Activated CD4-positive, alpha-beta memory T cell treated with anti-CD3 and anti-CD28 coated beads, Interleukin-2, amount 10 ng/mL, durations not matched to agents 7 days and 5 days (primary cell): ENCODE measurements at regions not wholly inside any gene's neighbourhood (a gene's known extent, or its start where the extent isn't known, plus 50 kb on each side); places are given as distances from the start of the nearest gene placed in this dataset.

Experiments used
- CTCF ChIA-PET: fragments of 350-600 bp; sonication (Branson Sonifier 250); formaldehyde crosslinking; loops from one replicate; lab custom pipeline; 2021; ENCODE audit warnings: antibody characterized with exemption, inconsistent platforms; lab: Charles Lee
- POLR2A ChIA-PET: fragments of 350-600 bp; sonication (Branson Sonifier 250); formaldehyde crosslinking; loops from one replicate; lab custom pipeline; 2021; ENCODE audit warnings: antibody characterized with exemption; lab: Charles Lee
- DNase-seq: peaks from one replicate; pipeline ENCODE4 v3.0.0-alpha.2; 2020
- H3K27ac Mint-ChIP-seq: one replicate; pipeline ENCODE4 v1.8.0; 2021; ENCODE audit warnings: mild to moderate bottlenecking, mixed read lengths
- H3K27me3 Mint-ChIP-seq: one replicate; pipeline ENCODE4 v1.8.0; 2021; ENCODE audit warnings: mixed read lengths
- H3K36me3 Mint-ChIP-seq: one replicate; pipeline ENCODE4 v1.8.0; 2021; ENCODE audit warnings: low read depth, mixed read lengths
- H3K4me1 Mint-ChIP-seq: one replicate; pipeline ENCODE4 v1.8.0; 2021; ENCODE audit warnings: mixed read lengths
- H3K4me3 Mint-ChIP-seq: one replicate; pipeline ENCODE4 v1.8.0; 2021; ENCODE audit warnings: mild to moderate bottlenecking, mixed read lengths
- H3K9me3 Mint-ChIP-seq: one replicate; pipeline ENCODE4 v1.8.0; 2021; ENCODE audit warnings: mixed read lengths

DNA sequence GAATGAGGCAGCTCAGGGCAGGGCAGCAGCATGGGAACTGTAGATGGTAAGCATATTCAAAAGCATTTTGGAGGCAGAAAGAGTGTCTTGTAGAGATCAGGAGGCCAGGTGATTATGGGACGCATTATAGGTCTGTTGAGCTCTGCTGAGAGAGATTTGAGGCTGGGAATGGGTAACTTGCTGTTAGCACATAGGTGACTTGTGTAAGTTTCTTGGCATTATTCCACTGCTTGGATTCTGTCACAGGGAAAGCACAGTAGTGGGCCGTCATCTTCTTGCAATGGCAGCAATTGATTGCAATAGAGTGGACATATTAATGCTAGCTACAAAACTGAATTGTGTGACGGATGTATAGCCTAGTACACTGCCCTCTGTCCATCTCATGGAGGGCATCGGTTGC, 434.3 kb upstream of the IGFBP3 start:
- CTCF ChIA-PET, result interaction anchor here (0.9 kb wide), 1 partner anchor 438 kb away, joined by 4 read pairs; no protein-coding TSS in a partner anchor
- Mint-ChIP-seq H3K36me3 (no peaks in the 10 kb centered on the region), H3K4me1 (no peaks in the 10 kb centered on the region)

DNA sequence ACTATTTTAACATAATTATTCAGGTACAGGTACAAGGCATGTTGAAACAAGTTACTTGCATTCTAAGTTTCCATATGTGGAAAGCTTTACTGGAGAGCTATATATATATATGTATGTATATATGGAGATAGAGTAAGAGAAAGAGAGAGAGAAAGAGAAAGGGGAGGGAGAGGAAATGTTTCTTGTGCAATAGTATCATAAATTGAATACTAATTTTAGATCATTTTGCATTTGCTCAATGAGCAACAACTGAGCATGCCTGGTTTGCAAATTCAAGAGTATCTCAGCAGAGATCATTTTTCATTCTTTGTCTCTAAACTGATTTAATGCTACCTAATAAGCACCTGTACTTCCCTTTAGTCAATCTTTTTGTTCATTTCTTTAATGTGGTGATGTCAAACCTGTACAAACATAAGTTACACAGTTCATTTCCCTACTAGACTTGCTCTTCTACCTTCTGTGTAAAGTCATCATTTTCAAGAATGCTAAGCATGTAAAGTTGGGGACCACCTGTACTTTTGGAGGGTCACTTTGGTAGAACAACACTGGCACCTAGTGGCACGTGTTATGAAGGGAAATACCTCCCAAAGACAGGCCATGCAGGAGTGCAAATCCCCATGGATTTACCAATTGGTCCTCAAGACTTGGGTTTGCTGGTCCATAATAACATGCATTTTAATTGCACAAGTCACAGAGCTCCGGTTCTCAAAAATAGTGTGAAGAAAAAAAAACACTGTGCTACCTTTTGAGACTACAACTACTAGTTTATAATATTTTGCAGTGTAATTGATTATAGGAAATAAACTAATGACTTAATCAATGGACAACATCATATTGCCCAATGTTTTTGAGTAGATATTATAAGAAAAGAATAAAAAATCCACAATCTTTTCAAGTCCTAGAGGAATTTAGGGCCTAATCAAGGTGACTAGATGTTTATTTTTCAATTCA, 431.2 kb upstream of the IGFBP3 start:
- Mint-ChIP-seq H3K4me3 (no peak overlapping the region), H3K27me3 (no peaks in the 10 kb centered on the region), H3K36me3 (no peaks in the 10 kb centered on the region), H3K27ac (no peak overlapping the region), H3K9me3 (no peaks in the 10 kb centered on the region), H3K4me1 (no peaks in the 10 kb centered on the region)
- CTCF ChIA-PET, result interaction anchor here (1.8 kb wide), 1 partner anchor 435 kb away, joined by 5 read pairs; no protein-coding TSS in a partner anchor
- POLR2A ChIA-PET, result no interaction called here
- DNase-seq, result no peak

More for the DNA sequence above, 434.3 kb upstream of the IGFBP3 start:
- no peaks in the 10 kb centered on the region for H3K27me3 Mint-ChIP-seq
- no peak overlapping the region for H3K27ac Mint-ChIP-seq
- DNase-seq, result no peak
- H3K9me3 Mint-ChIP-seq, result no peaks in the 10 kb centered on the region
- no peak overlapping the region for H3K4me3 Mint-ChIP-seq
- POLR2A ChIA-PET, result no interaction called here

DNA sequence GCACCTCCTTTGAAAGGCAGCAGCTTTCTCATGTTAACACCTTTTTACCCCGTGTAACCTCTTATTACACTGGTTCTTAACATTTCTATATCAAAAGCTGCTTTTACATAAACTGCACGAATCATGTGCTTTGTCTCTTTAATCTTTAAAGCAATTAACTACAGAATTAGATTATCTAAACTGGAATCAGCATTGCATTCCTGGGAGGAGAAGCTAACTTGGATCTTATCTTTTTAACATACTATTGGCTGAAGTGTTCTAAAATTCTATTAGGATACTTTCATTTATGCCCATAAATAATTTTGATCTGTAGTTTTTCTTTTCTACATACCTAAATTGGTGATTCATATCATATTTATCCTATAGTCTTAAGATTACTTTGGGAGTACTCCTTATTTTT, 428.4 kb upstream of the IGFBP3 start:
- H3K27ac Mint-ChIP-seq, result no peak overlapping the region
- ChIA-PET CTCF (no interaction called here), POLR2A (no interaction called here)
- no peaks in the 10 kb centered on the region for H3K27me3 Mint-ChIP-seq
- no peak for DNase-seq
- H3K9me3 Mint-ChIP-seq, result no peaks in the 10 kb centered on the region
- no peaks in the 10 kb centered on the region for H3K36me3 Mint-ChIP-seq
- H3K4me1 Mint-ChIP-seq, result no peaks in the 10 kb centered on the region
- no peak overlapping the region for H3K4me3 Mint-ChIP-seq

DNA sequence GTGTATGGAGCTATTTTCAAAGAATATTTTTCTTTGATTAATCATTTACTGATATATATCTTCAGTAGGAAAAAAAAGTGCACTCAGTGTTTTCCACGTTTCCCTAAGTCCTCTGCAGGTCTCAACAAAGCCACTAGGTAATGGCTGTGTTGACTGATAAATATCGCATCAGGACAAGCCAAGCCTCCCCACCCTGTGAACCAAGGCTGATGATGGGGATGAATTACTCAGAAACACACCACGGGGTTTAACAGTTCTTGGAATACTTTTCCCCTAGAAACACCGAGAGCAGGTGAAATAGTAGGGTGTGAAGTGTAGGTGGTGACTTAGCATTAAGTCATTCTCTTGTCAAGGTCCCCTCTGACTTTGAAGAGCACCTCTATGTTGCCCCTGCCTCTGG, 423.5 kb upstream of the IGFBP3 start:
- Mint-ChIP-seq H3K4me1 (no peaks in the 10 kb centered on the region), H3K9me3 (peaks cover 1% of the 10 kb centered on the region), H3K27me3 (no peaks in the 10 kb centered on the region), H3K36me3 (no peaks in the 10 kb centered on the region), H3K27ac (no peak overlapping the region), H3K4me3 (no peak overlapping the region)
- ChIA-PET CTCF (no interaction called here), POLR2A (no interaction called here)
- DNase-seq, result no peak

DNA sequence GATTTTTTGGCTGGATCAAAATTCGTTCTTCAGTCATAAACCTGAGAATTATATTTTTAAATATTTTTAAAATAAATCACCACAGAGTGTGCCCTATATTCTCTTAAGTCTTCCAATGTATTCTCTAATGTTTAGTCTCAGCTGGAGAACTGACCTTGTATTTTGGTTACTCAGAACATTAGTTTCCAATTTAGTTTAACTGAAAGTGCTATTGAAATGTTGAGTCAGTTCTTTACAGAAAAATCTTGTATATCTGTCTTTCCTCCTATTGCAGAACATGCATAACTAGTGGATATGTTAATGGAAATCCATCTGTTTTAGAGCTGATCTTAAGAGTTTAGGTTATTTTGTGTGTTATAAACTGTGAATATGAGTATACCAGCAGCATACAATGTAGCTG, 422.7 kb upstream of the IGFBP3 start:
- DNase-seq, result no peak
- POLR2A ChIA-PET, result no interaction called here
- Mint-ChIP-seq H3K27ac (no peak overlapping the region), H3K36me3 (no peaks in the 10 kb centered on the region), H3K27me3 (no peaks in the 10 kb centered on the region), H3K9me3 (peaks cover 3% of the 10 kb centered on the region), H3K4me3 (no peak overlapping the region), H3K4me1 (no peaks in the 10 kb centered on the region)
- CTCF ChIA-PET, result no interaction called here

DNA sequence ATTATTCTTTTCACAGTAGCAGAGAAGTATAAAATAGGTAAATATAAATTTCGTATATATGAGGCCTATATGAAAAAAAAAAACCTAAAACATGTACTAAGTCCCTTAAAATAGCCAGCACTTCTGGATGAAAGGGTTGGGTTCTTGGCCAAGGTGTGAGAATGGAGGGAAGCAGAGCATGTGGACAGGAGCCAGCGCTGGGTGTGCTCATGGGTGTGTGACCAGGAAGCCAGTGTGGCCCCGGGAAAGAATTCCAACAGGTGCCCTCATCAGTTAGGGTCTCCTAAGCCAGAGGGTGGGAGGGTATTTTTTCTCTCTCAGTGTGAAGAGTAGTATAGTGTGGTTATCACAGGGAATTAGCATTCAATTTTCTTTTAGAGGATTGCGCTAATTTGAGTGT, 401.9 kb upstream of the IGFBP3 start:
- Mint-ChIP-seq H3K9me3 (peaks cover 6% of the 10 kb centered on the region), H3K27me3 (no peaks in the 10 kb centered on the region), H3K4me1 (no peaks in the 10 kb centered on the region), H3K27ac (no peak overlapping the region), H3K36me3 (no peaks in the 10 kb centered on the region), H3K4me3 (no peak overlapping the region)
- POLR2A ChIA-PET, result no interaction called here
- no peak for DNase-seq
- CTCF ChIA-PET, result interaction anchor here (1.0 kb wide), 1 partner anchor 8 kb away, joined by 3 read pairs; no protein-coding TSS in a partner anchor

DNA sequence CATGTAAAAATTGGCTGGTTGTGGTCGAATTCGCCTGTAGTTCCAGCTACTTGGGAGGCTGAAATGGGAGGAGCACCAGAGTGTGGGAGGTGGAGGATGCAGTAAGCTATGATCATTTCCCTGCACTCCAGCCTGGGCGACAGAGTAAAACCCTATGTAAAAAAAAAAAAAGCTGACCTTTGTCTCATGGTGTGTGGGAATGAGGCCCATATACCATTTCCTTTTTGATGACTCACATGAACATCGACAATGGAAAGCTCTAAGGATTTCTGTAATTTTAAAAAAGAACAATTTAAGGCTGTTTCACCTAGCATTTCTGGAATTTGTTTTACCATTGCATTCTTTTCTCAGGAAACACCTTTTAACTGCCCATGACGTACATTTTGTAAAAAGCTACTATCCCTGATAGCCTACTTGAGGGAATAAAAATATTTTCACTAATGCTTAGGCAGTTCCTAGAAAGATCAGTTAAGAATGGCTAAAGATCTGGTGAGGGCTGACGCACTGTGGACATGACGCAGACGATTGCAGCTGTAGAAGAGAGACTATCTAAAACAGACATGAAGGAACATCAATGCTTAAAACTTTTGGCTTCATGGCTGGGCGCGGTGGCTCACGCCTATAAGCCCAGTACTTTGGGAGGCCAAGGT, 400.6 kb upstream of the IGFBP3 start:
- DNase-seq, result no peak
- H3K36me3 Mint-ChIP-seq, result no peaks in the 10 kb centered on the region
- H3K4me3 Mint-ChIP-seq, result no peak overlapping the region
- no peaks in the 10 kb centered on the region for H3K27me3 Mint-ChIP-seq
- ChIA-PET POLR2A (no interaction called here), CTCF (no interaction called here)
- H3K9me3 Mint-ChIP-seq, result peaks cover 6% of the 10 kb centered on the region
- no peak overlapping the region for H3K27ac Mint-ChIP-seq
- H3K4me1 Mint-ChIP-seq, result no peaks in the 10 kb centered on the region

DNA sequence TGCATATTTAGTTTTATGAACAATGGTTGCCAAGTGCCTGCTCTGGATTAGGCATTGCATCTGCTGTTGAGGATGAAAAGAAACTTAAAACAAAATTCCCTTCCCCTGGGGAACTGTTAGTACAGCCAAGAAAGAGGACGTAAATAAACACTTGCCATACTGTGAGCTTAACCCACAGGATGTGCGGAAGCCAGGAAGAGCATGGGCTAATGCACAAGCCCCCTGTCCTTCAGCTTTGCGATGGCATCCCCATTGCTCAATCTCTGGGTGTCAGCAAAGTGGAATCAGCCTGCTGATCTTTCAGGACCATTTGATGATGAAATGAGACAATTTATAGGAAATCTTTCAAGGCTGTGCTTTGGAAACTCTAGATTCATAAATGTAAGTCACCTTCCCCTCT, 399.9 kb upstream of the IGFBP3 start:
- Mint-ChIP-seq H3K4me1 (no peaks in the 10 kb centered on the region), H3K27me3 (no peaks in the 10 kb centered on the region), H3K9me3 (peaks cover 6% of the 10 kb centered on the region), H3K4me3 (no peak overlapping the region), H3K27ac (no peak overlapping the region), H3K36me3 (no peaks in the 10 kb centered on the region)
- CTCF ChIA-PET, result no interaction called here
- POLR2A ChIA-PET, result no interaction called here
- no peak for DNase-seq

DNA sequence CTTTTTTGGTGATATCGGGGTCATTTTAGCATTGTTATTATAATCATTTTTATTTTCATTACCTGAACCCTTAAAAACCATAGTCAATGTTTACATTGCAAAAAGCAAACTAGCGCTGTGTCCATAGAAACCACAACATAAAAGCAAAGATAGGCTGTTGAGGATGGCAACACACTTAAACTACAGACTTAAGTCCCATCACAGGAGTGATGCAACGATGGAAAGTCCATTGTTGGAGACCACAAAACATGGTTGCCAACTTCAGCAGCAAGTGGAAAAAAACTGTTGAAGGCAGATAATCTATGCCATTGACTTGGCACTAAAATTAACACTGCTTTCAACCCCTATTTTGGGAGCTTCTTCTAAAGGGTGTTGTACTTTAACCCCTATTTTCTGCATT, 398.8 kb upstream of the IGFBP3 start:
- Mint-ChIP-seq H3K36me3 (no peaks in the 10 kb centered on the region), H3K27ac (no peak overlapping the region), H3K9me3 (peaks cover 3% of the 10 kb centered on the region), H3K27me3 (no peaks in the 10 kb centered on the region), H3K4me3 (no peak overlapping the region), H3K4me1 (no peaks in the 10 kb centered on the region)
- DNase-seq, result no peak
- CTCF ChIA-PET, result no interaction called here
- POLR2A ChIA-PET, result no interaction called here

DNA sequence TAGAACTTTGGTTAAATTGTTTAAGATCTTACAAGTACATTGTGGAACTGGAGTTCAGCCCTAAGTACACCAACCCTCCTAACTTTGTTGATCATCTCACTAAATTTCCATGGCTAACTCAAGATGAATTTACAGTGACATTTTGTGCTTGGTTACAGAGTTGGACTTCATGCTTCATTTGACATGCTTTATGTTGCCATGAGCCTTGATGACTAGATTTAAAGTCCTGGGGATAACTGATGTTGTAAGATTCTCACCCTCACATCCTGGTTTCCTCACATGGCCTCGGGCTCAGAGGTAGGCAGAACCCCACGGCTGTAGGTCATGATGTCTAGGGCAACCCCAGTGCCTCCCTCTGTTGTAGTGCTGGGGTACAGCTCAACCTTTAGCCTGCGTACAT, 397.2 kb upstream of the IGFBP3 start:
- H3K27me3 Mint-ChIP-seq, result no peaks in the 10 kb centered on the region
- no peak for DNase-seq
- ChIA-PET CTCF (no interaction called here), POLR2A (no interaction called here)
- peaks cover 3% of the 10 kb centered on the region for H3K9me3 Mint-ChIP-seq
- no peak overlapping the region for H3K4me3 Mint-ChIP-seq
- H3K36me3 Mint-ChIP-seq, result no peaks in the 10 kb centered on the region
- H3K27ac Mint-ChIP-seq, result no peak overlapping the region
- H3K4me1 Mint-ChIP-seq, result no peaks in the 10 kb centered on the region

DNA sequence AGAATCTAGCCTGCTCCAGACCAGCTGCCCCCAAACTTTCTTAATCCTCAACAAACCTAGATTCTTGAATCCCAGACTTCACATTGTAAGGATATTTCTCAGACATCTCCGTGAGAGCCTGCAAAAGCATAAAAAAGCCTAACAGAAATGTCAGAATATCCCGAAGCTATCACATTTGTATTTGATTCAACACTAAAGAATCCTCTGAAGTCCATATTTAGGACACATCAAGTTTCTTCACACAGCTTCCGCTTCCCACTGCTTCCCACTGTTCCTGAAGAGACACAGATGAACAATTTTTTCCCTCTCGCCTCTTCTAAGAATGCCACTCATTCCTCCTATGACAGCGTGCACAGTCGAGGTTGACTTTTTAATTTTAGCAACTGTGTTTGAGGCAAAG, 396.2 kb upstream of the IGFBP3 start:
- no peak for DNase-seq
- no peak overlapping the region for H3K4me3 Mint-ChIP-seq
- ChIA-PET POLR2A (no interaction called here), CTCF (no interaction called here)
- H3K9me3 Mint-ChIP-seq, result peaks cover 3% of the 10 kb centered on the region
- no peaks in the 10 kb centered on the region for H3K4me1 Mint-ChIP-seq
- no peaks in the 10 kb centered on the region for H3K36me3 Mint-ChIP-seq
- no peak overlapping the region for H3K27ac Mint-ChIP-seq
- H3K27me3 Mint-ChIP-seq, result no peaks in the 10 kb centered on the region

DNA sequence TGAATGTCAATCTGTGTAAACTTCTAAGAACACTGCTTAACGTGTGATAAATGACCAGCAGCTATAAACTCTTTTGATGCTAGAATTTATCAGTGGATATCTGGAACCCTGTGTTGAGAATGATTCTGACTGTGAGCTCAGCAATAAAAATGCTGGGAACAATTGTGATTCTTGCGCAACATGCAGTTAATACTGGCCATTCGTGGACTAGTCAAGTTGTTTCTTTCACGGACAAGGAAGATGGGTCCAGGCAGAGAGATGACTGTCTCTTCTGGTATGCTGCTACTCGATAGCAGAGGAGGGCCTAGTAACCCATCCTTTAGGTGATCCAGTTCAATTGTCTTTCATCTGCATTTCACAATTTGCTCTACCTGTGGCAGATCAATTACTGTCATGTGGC, 394.8 kb upstream of the IGFBP3 start:
- no peak overlapping the region for H3K27ac Mint-ChIP-seq
- no peak for DNase-seq
- CTCF ChIA-PET, result no interaction called here
- H3K27me3 Mint-ChIP-seq, result no peaks in the 10 kb centered on the region
- H3K9me3 Mint-ChIP-seq, result no peaks in the 10 kb centered on the region
- no peaks in the 10 kb centered on the region for H3K4me1 Mint-ChIP-seq
- H3K36me3 Mint-ChIP-seq, result no peaks in the 10 kb centered on the region
- POLR2A ChIA-PET, result no interaction called here
- no peak overlapping the region for H3K4me3 Mint-ChIP-seq

DNA sequence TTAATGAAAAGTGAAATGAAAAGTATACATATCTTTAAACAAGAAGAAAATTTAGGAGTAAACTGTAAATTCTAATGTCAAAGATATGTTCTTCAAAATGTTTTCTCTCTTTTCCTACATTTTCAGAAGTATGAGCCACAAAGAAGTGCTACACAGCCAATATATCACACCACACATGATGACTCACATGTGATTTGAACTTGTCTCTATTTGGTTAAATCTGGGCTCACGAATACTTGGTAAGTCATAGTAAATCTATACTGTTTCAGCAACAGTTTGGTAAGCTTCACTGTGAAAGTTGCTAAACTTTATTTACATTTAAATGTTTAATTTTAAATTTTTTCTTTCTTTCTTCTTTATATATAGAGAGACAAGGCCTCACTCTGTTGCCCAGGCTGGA, 380.6 kb upstream of the IGFBP3 start:
- H3K27ac Mint-ChIP-seq, result no peak overlapping the region
- ChIA-PET POLR2A (no interaction called here), CTCF (no interaction called here)
- H3K4me3 Mint-ChIP-seq, result no peak overlapping the region
- H3K27me3 Mint-ChIP-seq, result no peaks in the 10 kb centered on the region
- no peaks in the 10 kb centered on the region for H3K36me3 Mint-ChIP-seq
- H3K4me1 Mint-ChIP-seq, result no peaks in the 10 kb centered on the region
- no peaks in the 10 kb centered on the region for H3K9me3 Mint-ChIP-seq
- no peak for DNase-seq
